ENCODE measurements at regions not wholly inside any gene's neighbourhood (a gene's known extent, or its start where the extent isn't known, plus 50 kb on each side); places are given as distances from the start of the nearest gene placed in this dataset.
A peak's percentile ranks its signal among the peaks of the same experiment; 100 is the strongest.

GRCh38 chr9:127553793-127554192, 58.3 kb upstream of the STXBP1 start:
- DNase-seq (ENCODE audit: low read depth in 2 of 2), result no peak

GRCh38 chr9:127554966-127555839, 56.9 kb upstream of the STXBP1 start:
- DNase-seq (ENCODE audit: low read depth in 2 of 2), result no peak

- peak; percentile 81 to 82 for DNase-seq (ENCODE audit: low read depth in 2 of 2)
These were observed 55.9 kb upstream of the STXBP1 start for GRCh38 chr9:127555840-127556820.

- DNase-seq (ENCODE audit: low read depth in 2 of 2), result no peak
These were observed 55.2 kb upstream of the STXBP1 start for GRCh38 chr9:127556871-127557270.

- DNase-seq (ENCODE audit: low read depth in 2 of 2), result no peak
These were observed 54.6 kb upstream of the STXBP1 start for GRCh38 chr9:127557466-127557869.

GRCh38 chr9:127557998-127558546, 54.0 kb upstream of the STXBP1 start:
- no peak for DNase-seq (ENCODE audit: low read depth in 2 of 2)

- DNase-seq (ENCODE audit: low read depth in 2 of 2), result no peak
These were observed 53.4 kb upstream of the STXBP1 start for GRCh38 chr9:127558581-127559246.

GRCh38 chr9:127559247-127559680, 52.8 kb upstream of the STXBP1 start:
- DNase-seq (ENCODE audit: low read depth in 2 of 2), result no peak

- DNase-seq (ENCODE audit: low read depth in 2 of 2), result peak; percentile 93 to 95
These were observed 50.4 kb upstream of the STXBP1 start for GRCh38 chr9:127561491-127562278.

Measured in fibroblast of skin of left biceps (primary cell).